NCI-H524 (cell line): ENCODE measurements at regions not wholly inside any gene's neighbourhood (a gene's known extent, or its start where the extent isn't known, plus 50 kb on each side); places are given as distances from the start of the nearest gene placed in this dataset.

Source experiments
- DNase-seq, 2 experiments: peaks; one replicate each; lab custom pipeline; 2025; lab: John Stamatoyannopoulos, UW

- DNase-seq = no peak
These were observed 751.4 kb upstream of the HS6ST1 start for GRCh38 chr2:129069875-129070594.

DNA sequence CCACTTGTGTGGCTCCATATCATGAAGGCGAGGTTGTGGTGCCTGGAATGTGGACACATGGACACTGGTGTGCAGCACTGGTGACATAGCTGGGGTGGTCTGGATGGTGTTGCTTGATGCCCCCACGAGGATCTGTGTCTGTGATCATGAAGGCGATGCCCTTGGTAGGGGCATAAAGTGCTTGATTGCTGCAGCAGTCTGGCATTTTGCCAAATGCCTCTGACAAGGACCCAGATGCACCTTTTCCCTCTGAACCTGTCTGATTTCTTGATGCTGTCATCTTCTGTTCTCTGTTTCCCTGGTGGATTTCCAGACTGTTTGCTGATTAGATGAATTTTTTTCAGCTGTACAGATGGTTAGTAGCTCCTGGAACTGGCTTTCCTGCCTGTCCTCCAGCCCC, 752.0 kb upstream of the HS6ST1 start:
- no peak for DNase-seq

DNA sequence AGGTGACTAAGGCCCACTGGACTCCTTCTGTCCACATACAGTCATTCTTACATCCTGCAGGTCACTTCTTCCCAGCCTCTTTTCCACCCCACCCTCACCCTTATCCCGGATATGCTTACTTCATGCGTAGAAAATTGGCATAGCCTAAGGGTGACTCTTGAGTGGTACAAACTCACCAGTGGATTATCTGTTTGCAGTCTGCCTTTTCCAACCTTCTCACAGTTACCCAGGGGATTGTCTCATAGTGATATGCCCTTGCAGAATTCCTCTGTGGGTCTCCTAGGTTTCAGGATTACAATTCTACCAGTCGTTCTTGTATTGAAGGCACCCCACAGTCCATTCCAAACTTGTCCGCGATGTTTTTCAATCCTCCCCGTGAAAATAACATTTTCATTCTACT, 752.9 kb upstream of the HS6ST1 start:
- no peak for DNase-seq

GRCh38 chr2:129074298-129074920, 755.7 kb upstream of the HS6ST1 start:
- no peak for DNase-seq

DNA sequence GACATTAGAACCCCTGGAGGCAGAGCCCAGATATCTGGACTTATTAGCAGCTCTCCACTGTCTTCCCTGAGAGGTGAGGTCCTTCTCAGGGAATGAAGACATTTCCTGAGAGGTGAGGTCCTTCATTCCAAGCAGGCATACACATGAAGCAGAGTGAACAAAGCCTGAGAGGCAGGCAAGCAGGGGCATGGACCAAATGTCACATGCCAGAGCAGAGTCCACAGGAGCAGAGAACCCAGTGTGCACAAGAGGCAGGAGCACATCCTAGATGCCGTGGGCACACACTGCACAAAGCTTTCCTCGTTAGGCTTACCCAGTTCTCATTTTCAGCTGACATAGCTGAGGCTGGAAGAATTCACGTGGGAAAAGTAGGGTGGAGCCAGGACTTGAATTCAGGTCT, 759.9 kb upstream of the HS6ST1 start:
- no peak for DNase-seq

- DNase-seq = no peak
These were observed 762.2 kb upstream of the HS6ST1 start for GRCh38 chr2:129080715-129081476.

GRCh38 chr2:129085386-129085785, 766.7 kb upstream of the HS6ST1 start:
- no peak for DNase-seq

GRCh38 chr2:129087133-129087813, 768.6 kb upstream of the HS6ST1 start:
- DNase-seq = peak in 1 of 2 experiments; percentile 41

GRCh38 chr2:129091620-129092019, 773.0 kb upstream of the HS6ST1 start:
- DNase-seq = no peak

- DNase-seq = peak; percentile 42 to 77
These were observed 774.3 kb upstream of the HS6ST1 start for GRCh38 chr2:129092956-129093355.

GRCh38 chr2:129101186-129101585, 782.5 kb upstream of the HS6ST1 start:
- DNase-seq = no peak

GRCh38 chr2:129103936-129104878, 785.5 kb upstream of the HS6ST1 start:
- DNase-seq = no peak

DNA sequence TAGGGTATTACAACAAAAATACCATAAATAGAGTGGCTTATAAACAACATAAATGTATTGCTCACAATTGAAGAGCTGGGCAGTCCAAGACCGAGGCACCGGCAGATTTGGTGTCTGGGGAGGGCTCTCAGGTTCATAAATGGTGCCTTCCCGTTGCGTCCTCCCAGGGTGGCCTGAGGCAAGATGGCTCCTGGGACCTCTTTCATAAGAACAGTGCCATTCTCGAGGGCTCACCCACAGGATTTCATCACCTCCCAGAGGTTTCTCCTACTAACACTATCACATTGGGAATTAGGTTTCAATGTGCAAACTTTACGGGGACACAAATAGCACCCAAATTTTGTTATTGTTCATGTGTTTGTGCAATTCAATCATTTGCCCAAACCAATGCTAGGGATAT, 793.5 kb upstream of the HS6ST1 start:
- DNase-seq = no peak

DNA sequence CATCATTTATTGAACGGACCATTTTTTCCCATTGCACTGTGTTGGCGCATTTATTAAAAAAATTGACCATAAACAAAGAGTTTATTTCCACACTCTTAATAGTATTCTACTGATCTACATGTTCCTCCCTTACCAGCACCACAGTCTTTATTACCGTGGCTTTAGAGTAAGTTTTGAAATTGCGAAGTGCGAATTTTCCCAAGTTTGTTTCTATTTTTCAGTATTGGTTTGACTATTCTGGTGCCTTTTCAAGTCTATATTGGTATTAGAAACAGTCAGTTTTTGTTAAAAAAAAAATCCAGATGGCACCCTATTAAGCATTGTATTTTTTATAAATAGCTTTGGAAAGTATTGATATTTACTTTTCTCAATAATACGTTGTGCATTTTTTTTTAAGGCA, 795.1 kb upstream of the HS6ST1 start:
- DNase-seq = no peak

DNA sequence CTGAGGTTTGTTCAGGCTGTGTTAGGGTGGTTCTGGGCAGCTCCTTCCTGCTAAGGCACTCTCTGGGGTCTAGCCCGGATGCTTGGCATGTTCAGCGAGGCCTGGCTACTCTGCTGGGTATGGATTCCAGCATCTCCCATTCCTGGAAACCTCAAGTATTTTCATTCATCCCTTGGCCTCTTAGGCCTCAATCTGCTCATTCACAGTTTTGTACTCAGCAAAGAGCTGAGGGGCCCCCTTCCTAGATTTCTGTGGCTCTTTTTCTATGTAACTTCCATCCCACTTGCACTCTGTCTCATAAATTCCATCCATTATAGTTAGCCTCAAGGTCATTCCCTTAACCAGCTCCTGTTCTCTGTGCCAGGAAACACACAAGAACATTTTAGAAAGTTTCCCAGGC, 798.8 kb upstream of the HS6ST1 start:
- DNase-seq = no peak

DNA sequence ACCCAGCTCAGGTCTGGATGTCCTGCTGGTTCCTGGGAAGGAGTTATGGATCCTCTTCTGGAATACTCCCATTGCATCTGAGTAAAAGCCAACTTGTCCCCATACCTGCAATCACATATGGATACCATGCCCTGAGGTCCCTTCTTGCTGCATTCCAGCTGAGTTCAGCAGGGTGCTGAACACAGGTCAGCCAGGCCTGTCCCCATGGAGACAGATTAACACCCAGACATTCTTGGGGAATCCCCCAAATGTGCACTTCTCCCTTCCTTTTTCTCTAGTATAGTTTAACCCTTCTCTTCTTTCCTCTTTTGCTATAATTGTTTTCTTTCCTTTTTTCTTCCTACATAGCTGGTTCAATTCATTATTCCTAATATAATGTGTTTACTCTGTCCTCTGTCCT, 799.6 kb upstream of the HS6ST1 start:
- no peak for DNase-seq

GRCh38 chr2:129129087-129129486, 810.4 kb upstream of the HS6ST1 start:
- DNase-seq = no peak

DNA sequence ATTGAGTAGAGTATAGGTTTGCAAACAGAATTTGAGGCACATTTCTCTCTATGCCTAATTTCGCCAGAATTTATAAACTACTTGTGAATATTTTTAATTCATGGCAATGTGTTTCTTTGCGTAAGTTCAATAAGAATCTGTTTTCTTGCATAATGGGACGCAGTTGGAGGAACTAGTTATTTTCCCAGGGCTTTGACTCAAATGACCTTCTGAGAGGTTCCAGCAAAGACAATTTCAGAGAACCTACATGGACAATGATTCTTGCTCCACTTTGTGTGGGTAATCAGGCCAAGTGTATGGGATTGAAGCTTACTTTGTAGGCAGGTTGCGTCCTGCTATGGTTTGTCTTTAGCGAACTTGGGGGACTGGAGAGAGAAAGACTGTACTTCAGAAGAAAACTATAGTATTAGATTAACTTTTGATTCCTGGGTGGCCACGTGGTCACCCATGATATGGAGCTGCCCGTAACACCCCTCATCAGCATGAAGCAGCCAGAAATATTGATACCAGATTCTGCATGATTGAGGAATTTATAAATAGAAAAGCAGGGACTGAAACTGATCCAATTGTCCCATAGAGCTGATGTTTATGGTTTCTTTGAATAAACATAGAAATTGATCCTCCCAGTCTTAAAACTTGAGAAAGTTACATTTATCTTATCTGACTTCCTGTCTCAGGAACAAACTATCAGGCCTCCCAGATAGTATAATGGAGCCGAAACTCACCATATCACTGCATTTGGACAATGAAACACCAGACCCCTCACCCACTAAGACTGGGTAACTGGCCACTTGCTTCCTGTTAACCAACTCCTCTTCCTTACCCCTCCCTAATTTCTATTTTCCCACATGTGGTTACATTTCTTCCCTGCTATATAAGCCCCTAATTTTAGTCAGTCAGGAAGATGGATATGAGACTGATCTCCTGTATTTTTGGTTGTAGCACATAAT, 815.3 kb upstream of the HS6ST1 start:
- no peak for DNase-seq

- DNase-seq = no peak
These were observed 816.3 kb upstream of the HS6ST1 start for GRCh38 chr2:129135017-129135416.

DNA sequence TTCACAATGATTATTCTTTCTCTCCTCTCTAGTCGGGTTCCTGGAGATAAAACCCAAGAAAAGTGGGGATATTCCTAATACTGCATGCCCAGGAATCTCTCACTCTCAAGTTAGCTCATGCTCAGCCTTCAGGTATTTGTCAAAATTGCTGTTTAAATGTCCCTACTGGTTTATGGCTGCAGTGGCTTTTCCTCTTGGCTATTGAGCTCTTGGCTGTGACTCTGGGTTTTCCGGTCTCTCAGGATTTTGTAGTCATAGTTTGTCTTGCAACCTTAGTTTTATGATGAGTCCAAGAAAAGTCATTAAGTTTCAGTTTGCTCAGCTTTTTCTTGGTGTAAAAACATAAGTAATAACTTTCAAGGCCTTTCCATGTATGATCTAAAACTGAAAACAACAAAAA, 820.7 kb upstream of the HS6ST1 start:
- no peak for DNase-seq
